Psoas muscle (tissue), 7 donors: ENCODE measurements at regions not wholly inside any gene's neighbourhood (a gene's known extent, or its start where the extent isn't known, plus 50 kb on each side); places are given as distances from the start of the nearest gene placed in this dataset.

Source experiments
- ATAC-seq, 4 donors: fragments of 200-7000 bp; cut with Tn5 transposase; one replicate each; pipeline ENCODE4 v1.9.1; 2020; ENCODE audit warnings: moderate library complexity in 3 of 4, mild to moderate bottlenecking in 2 of 4
- DNase-seq, 2 donors: peaks; one replicate each; pipeline ENCODE4 v3.0.0-alpha.2; 2020
- H3K27ac ChIP-seq: fragments of 200-600 bp; one replicate; pipeline ENCODE4 v1.8.0; 2022
- H3K27me3 ChIP-seq, 3 donors: fragments of 200-600 bp in 1 of 3; one replicate each; pipeline versions ENCODE4 v1.6.1 to v1.8.0; 2013 to 2022; ENCODE audit warnings: low read length in 2 of 3, mild to moderate bottlenecking in 2 of 3, moderate library complexity in 1 of 3; ENCODE audit not compliant: insufficient read depth in 3 of 3
- H3K36me3 ChIP-seq, 2 donors: fragments of 200-600 bp in 1 of 2; one replicate each; pipeline versions ENCODE4 v1.6.1 to v1.8.0; 2013 to 2022; ENCODE audit warnings: low read depth in 1 of 2, mild to moderate bottlenecking in 1 of 2, moderate library complexity in 1 of 2; ENCODE audit not compliant: insufficient read depth in 1 of 2
- H3K4me1 ChIP-seq: fragments of 200-600 bp; one replicate; pipeline ENCODE4 v1.8.0; 2022
- H3K4me3 ChIP-seq: fragments of 200-600 bp; one replicate; pipeline ENCODE4 v1.8.0; 2022; ENCODE audit warnings: mild to moderate bottlenecking
- H3K9me3 ChIP-seq: fragments of 200-600 bp; one replicate; pipeline ENCODE4 v1.8.0; 2022
- CTCF ChIP-seq: fragments of 200-600 bp; IDR thresholded peaks from one replicate; pipeline ENCODE4 v1.8.0; 2022; ENCODE audit warnings: antibody characterized with exemption
- WGBS, 3 donors: extraction: QIAGEN DNeasy Blood & Tissue Kit; methylation state at CpG; one replicate each; pipeline versions ENCODE4 v1.1.6 to v1.1.7; 2013; 5-methylcytosine and 5-hydroxymethylcytosine counted together
- intact Hi-C, 2 donors: fragments of 100-400 bp; cut with DNase I; formaldehyde crosslinking; loops; one replicate each; pipeline versions ENCODE4 v1.11.0 to v1.14.2; 2022
- donor health status: healthy with polysubstance abuse.
- donor health status: DM: no; HTN: no; CAD: no; lungs with moderate emphysema.
- donor health status: Bipolar disorder and iron deficiency.
- donor health status: healthy.
- donor health status: DM: yes; HTN: yes; CAD: no.
- donor health status: DM: no; HTN: no; CAD: no.
- donor health status: DM: yes; HTN: yes; CAD: no.

GRCh38 chr7:68205826-68206225 lies 1209.2 kb downstream of the TYW1 start:
- Histone ChIP-seq H3K4me3 (no peak overlapping the region), H3K9me3 (no peaks in the 10 kb centered on the region), H3K36me3 (no peaks in the 10 kb centered on the region), H3K27me3 (no peaks in the 10 kb centered on the region), H3K4me1 (no peaks in the 10 kb centered on the region), H3K27ac (no peak overlapping the region)
- ATAC-seq (no peak), DNase-seq (no peak)
- no peak for TF ChIP-seq CTCF
- intact Hi-C loops: no loop called here
- WGBS, 3 donors: 42 to 64% (median 64%) methylated on average over 7 of the region's 7 CpGs

- intact Hi-C loops: no loop called here
Measured at GRCh38 chr7:68206946-68207485, 1210.4 kb downstream of the TYW1 start.

GRCh38 chr7:68207676-68208075 lies 1211.0 kb downstream of the TYW1 start:
- Histone ChIP-seq H3K4me3 (no peak overlapping the region), H3K4me1 (no peaks in the 10 kb centered on the region), H3K27ac (no peak overlapping the region), H3K27me3 (no peaks in the 10 kb centered on the region), H3K36me3 (no peaks in the 10 kb centered on the region), H3K9me3 (no peaks in the 10 kb centered on the region)
- WGBS, 3 donors: 94 to 100% (median 96%) methylated on average over 8 of the region's 8 CpGs
- no peak for DNase-seq
- intact Hi-C loops: no loop called here
- no peak for ATAC-seq
- TF ChIP-seq CTCF: no peak

More at GRCh38 chr7:68206946-68207485, 1210.4 kb downstream of the TYW1 start:
- Histone ChIP-seq H3K27me3 (no peaks in the 10 kb centered on the region), H3K36me3 (no peaks in the 10 kb centered on the region), H3K9me3 (no peaks in the 10 kb centered on the region), H3K4me3 (no peak overlapping the region), H3K27ac (no peak overlapping the region), H3K4me1 (no peaks in the 10 kb centered on the region)
- ATAC-seq: no peak
- 80 to 87% (median 81%) methylated on average over 11 of the region's 11 CpGs for WGBS, 3 donors
- DNase-seq: no peak
- TF ChIP-seq CTCF: no peak

GRCh38 chr7:68209486-68209885 lies 1212.9 kb downstream of the TYW1 start:
- intact Hi-C loops: no loop called here
- no peaks in the 10 kb centered on the region for H3K9me3 ChIP-seq
- 84 to 86% (median 85%) methylated on average over 6 of the region's 6 CpGs for WGBS, 3 donors
- H3K36me3 ChIP-seq: no peaks in the 10 kb centered on the region
- DNase-seq (no peak), ATAC-seq (no peak)
- H3K27ac ChIP-seq: no peak overlapping the region
- no peaks in the 10 kb centered on the region for H3K27me3 ChIP-seq
- no peak for TF ChIP-seq CTCF
- no peak overlapping the region for H3K4me3 ChIP-seq
- H3K4me1 ChIP-seq: peaks cover 7% of the 10 kb centered on the region

- Histone ChIP-seq H3K4me1 (peaks cover 7% of the 10 kb centered on the region), H3K4me3 (no peak overlapping the region), H3K36me3 (no peaks in the 10 kb centered on the region), H3K9me3 (no peaks in the 10 kb centered on the region), H3K27ac (no peak overlapping the region), H3K27me3 (no peaks in the 10 kb centered on the region)
- ATAC-seq: peak; percentile 55 to 73 (median 62)
- no peak for DNase-seq
- intact Hi-C loops: no loop called here
- no peak for TF ChIP-seq CTCF
- 56 to 92% (median 70%) methylated on average over 3 of the region's 3 CpGs for WGBS, 3 donors
Measured at GRCh38 chr7:68213838-68214237, 1217.2 kb downstream of the TYW1 start.
